PC-3 (cell line): ENCODE measurements at regions not wholly inside any gene's neighbourhood (a gene's known extent, or its start where the extent isn't known, plus 50 kb on each side); places are given as distances from the start of the nearest gene placed in this dataset.

Source experiments
- ATAC-seq: fragments of 200-7000 bp; cut with Tn5 transposase; 2 replicates; pipeline ENCODE4 v1.9.1; 2020; ENCODE audit warnings: mild to moderate bottlenecking, moderate library complexity
- BruUV-seq: library from RNA; stranded (reverse); fragments of 400-500 nt; replicated peaks from 2 replicates; lab custom pipeline; 2021; lab: Mats Ljungman, UMichigan
- CTCF ChIA-PET: fragments of 300-600 bp; sonication (Branson Sonifier 250); formaldehyde crosslinking; loops from one replicate; lab custom pipeline; 2022; ENCODE audit warnings: antibody characterized with exemption; lab: Charles Lee
- POLR2A ChIA-PET: fragments of 300-600 bp; sonication (Branson Sonifier 250); formaldehyde crosslinking; loops from one replicate; lab custom pipeline; 2022; ENCODE audit warnings: antibody characterized with exemption; ENCODE audit not compliant: unreplicated experiment; lab: Charles Lee
- DNase-seq: peaks from one replicate; pipeline ENCODE4 v3.0.0-alpha.2; 2015
- H2AFZ ChIP-seq: fragments of 300-600 bp; sonication (generic); 2 replicates; pipeline ENCODE4 v1.6.0; 2016; ENCODE audit warnings: antibody characterized with exemption, low read length
- H3F3A ChIP-seq: fragments of 300-600 bp; sonication (generic); one replicate; pipeline ENCODE4 v1.6.0; 2017; ENCODE audit warnings: antibody characterized with exemption, low read length, control low read depth, mild to moderate bottlenecking; ENCODE audit not compliant: unreplicated experiment
- H3K27ac ChIP-seq: fragments of 300-600 bp; sonication (generic); 2 replicates; pipeline ENCODE4 v1.5.1; 2016; ENCODE audit warnings: mild to moderate bottlenecking, low read length
- H3K27me3 ChIP-seq: fragments of 300-600 bp; sonication (generic); 2 replicates; pipeline ENCODE4 v1.6.1; 2016; ENCODE audit warnings: low read length, mixed read lengths
- H3K36me3 ChIP-seq: fragments of 300-600 bp; sonication (generic); 2 replicates; pipeline ENCODE4 v1.6.1; 2016; ENCODE audit warnings: low read depth, mixed run types, low read length, mixed read lengths
- H3K4me1 ChIP-seq: fragments of 300-600 bp; sonication (generic); 2 replicates; pipeline ENCODE4 v1.5.1; 2016; ENCODE audit warnings: low read length; ENCODE audit not compliant: insufficient read depth
- H3K4me2 ChIP-seq: fragments of 300-600 bp; sonication (generic); 2 replicates; pipeline ENCODE4 v1.6.0; 2016; ENCODE audit warnings: low read length
- H3K4me3 ChIP-seq: fragments of 300-600 bp; sonication (generic); 2 replicates; pipeline ENCODE4 v1.5.1; 2016; ENCODE audit warnings: mild to moderate bottlenecking, low read length, mixed read lengths
- H3K79me2 ChIP-seq: fragments of 300-600 bp; sonication (generic); 2 replicates; pipeline ENCODE4 v1.6.1; 2017; ENCODE audit warnings: low read length, mixed read lengths
- H3K9ac ChIP-seq: fragments of 300-600 bp; sonication (generic); 2 replicates; pipeline ENCODE4 v1.6.0; 2016; ENCODE audit warnings: mild to moderate bottlenecking, low read length
- H3K9me2 ChIP-seq: fragments of 300-600 bp; sonication (generic); replicated peaks from 2 replicates; pipeline ENCODE4 v1.6.1; 2016; ENCODE audit warnings: mixed run types, low read length, mixed read lengths
- H3K9me3 ChIP-seq: fragments of 300-600 bp; sonication (generic); 2 replicates; pipeline ENCODE4 v1.6.1; 2016; ENCODE audit warnings: low read length, mixed read lengths
- H4K20me1 ChIP-seq: fragments of 300-600 bp; sonication (generic); 2 replicates; pipeline ENCODE4 v1.6.1; 2016; ENCODE audit warnings: low read length, mixed read lengths
- EZH2 ChIP-seq: fragments of 300-600 bp; sonication (generic); IDR thresholded peaks from one replicate; pipeline ENCODE4 v1.6.1; 2017; ENCODE audit warnings: antibody characterized with exemption, mild to moderate bottlenecking, low read length; ENCODE audit not compliant: unreplicated experiment
- EZH2phosphoT487 ChIP-seq: fragments of 300-600 bp; sonication (generic); IDR thresholded peaks from 2 replicates; pipeline ENCODE4 v1.6.1; 2018; ENCODE audit warnings: mild to moderate bottlenecking, antibody characterized with exemption, low read length, borderline replicate concordance
- intact Hi-C: fragments of 100-400 bp; cut with micrococcal nuclease; formaldehyde crosslinking; loops from 2 replicates; pipeline ENCODE4 v1.9.0; 2023
- TF ChIP-seq, protein P1 (sequence below): fragments of 300-600 bp; sonication (generic); conservative IDR thresholded peaks from 2 replicates; pipeline ENCODE4 v1.5.1; 2017; ENCODE audit warnings: antibody characterized with exemption, low read depth, mild to moderate bottlenecking, low read length

GRCh38 chr2:60648191-60648590, 94.7 kb upstream of the BCL11A start:
- CTCF ChIA-PET, result no interaction called here
- Histone ChIP-seq H3K27me3 (peaks cover 95% of the 10 kb centered on the region), H3K4me2 (no peak overlapping the region), H3K27ac (no peak overlapping the region), H3K36me3 (no peaks in the 10 kb centered on the region), H3K9ac (no peak overlapping the region), H3K4me3 (no peak overlapping the region), H3K9me3 (no peaks in the 10 kb centered on the region), H4K20me1 (no peaks in the 10 kb centered on the region), H3K9me2 (no peaks in the 10 kb centered on the region), H3K79me2 (no peaks in the 10 kb centered on the region), H3K4me1 (no peaks in the 10 kb centered on the region), H3F3A (no peaks in the 10 kb centered on the region), H2AFZ (no peak overlapping the region)
- BruUV-seq, result no TSS peak
- TF ChIP-seq EZH2, result no peak
- TF ChIP-seq, protein P1, sequence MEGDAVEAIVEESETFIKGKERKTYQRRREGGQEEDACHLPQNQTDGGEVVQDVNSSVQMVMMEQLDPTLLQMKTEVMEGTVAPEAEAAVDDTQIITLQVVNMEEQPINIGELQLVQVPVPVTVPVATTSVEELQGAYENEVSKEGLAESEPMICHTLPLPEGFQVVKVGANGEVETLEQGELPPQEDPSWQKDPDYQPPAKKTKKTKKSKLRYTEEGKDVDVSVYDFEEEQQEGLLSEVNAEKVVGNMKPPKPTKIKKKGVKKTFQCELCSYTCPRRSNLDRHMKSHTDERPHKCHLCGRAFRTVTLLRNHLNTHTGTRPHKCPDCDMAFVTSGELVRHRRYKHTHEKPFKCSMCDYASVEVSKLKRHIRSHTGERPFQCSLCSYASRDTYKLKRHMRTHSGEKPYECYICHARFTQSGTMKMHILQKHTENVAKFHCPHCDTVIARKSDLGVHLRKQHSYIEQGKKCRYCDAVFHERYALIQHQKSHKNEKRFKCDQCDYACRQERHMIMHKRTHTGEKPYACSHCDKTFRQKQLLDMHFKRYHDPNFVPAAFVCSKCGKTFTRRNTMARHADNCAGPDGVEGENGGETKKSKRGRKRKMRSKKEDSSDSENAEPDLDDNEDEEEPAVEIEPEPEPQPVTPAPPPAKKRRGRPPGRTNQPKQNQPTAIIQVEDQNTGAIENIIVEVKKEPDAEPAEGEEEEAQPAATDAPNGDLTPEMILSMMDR, result no peak
- TF ChIP-seq EZH2phosphoT487, result no peak
- POLR2A ChIA-PET, result interaction anchor here (0.6 kb wide), 1 partner anchor 48 kb away, joined by 6 read pairs; no protein-coding TSS in a partner anchor
- no peak for ATAC-seq
- DNase-seq, result no peak
- intact Hi-C loops, result no loop called here

DNA sequence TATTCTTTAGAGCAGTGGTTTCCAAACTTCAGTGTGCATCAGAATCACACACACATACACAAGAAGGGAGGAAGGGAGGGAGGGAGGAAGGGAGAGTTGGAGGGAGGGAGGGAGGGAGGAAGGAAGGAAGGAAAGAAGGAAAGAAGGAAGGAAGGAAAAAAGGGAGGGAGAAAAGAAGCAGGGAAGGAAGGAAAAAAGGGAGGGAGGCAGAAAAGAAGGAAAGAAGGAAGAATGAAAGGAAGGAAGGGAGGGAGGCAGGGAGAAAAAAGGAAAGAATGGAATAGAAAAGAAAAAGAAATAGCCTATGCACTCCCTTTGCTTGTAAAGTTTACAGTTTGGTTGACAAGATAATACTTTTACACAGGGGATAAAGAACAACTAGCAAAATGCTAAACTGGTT, 96.3 kb upstream of the BCL11A start:
- POLR2A ChIA-PET, result no interaction called here
- no peak overlapping the region for H3K4me3 ChIP-seq
- no TSS peak for BruUV-seq
- DNase-seq (no peak), ATAC-seq (no peak)
- H3K4me1 ChIP-seq, result no peaks in the 10 kb centered on the region
- no peaks in the 10 kb centered on the region for H3K36me3 ChIP-seq
- intact Hi-C loops, result no loop called here
- no peak overlapping the region for H3K9ac ChIP-seq
- CTCF ChIA-PET, result no interaction called here
- no peaks in the 10 kb centered on the region for H3K9me2 ChIP-seq
- peaks cover 95% of the 10 kb centered on the region for H3K27me3 ChIP-seq
- H3K4me2 ChIP-seq, result no peak overlapping the region
- no peak overlapping the region for H3K27ac ChIP-seq
- H3K9me3 ChIP-seq, result no peaks in the 10 kb centered on the region
- H3F3A ChIP-seq, result no peaks in the 10 kb centered on the region
- TF ChIP-seq, protein P1, result no peak
- TF ChIP-seq EZH2 (no peak), EZH2phosphoT487 (no peak)
- H4K20me1 ChIP-seq, result no peaks in the 10 kb centered on the region
- no peak overlapping the region for H2AFZ ChIP-seq
- no peaks in the 10 kb centered on the region for H3K79me2 ChIP-seq

DNA sequence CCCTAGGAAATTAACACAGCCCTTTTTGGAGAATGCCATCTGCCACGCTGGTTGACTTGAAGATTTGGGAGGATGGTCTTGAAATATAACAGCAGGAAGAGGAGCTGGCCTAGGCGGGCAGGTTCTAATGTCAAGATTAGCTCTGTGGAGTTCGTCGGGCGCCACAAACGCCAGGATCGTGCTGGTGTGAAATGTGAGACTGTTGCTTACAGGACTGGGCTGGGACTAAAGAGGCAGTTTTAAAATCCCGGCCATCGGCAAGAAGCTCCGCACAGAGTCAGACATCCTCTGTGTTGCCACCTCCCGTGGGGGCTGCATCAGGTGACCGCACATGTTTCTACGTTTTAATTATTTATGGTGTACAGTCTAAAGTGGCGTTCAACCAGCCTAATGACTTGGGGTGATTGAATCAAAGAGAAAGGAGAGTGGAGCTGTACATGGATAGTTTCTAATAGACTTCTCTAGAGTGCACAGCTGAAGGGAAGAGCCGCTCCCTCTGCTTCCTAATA, 99.4 kb upstream of the BCL11A start:
- ChIA-PET CTCF (no interaction called here), POLR2A (no interaction called here)
- no peaks in the 10 kb centered on the region for H3K79me2 ChIP-seq
- H4K20me1 ChIP-seq, result no peaks in the 10 kb centered on the region
- intact Hi-C loops, result no loop called here
- H3F3A ChIP-seq, result no peaks in the 10 kb centered on the region
- TF ChIP-seq EZH2phosphoT487, result no peak
- TF ChIP-seq EZH2, result no peak
- TF ChIP-seq, protein P1, result no peak
- no peak overlapping the region for H3K4me2 ChIP-seq
- no peak overlapping the region for H2AFZ ChIP-seq
- H3K36me3 ChIP-seq, result no peaks in the 10 kb centered on the region
- no peak for ATAC-seq
- H3K4me1 ChIP-seq, result no peaks in the 10 kb centered on the region
- no peak overlapping the region for H3K9ac ChIP-seq
- peaks cover 92% of the 10 kb centered on the region for H3K27me3 ChIP-seq
- BruUV-seq, result no TSS peak
- no peak overlapping the region for H3K4me3 ChIP-seq
- no peak overlapping the region for H3K27ac ChIP-seq
- no peaks in the 10 kb centered on the region for H3K9me2 ChIP-seq
- DNase-seq, result no peak
- no peaks in the 10 kb centered on the region for H3K9me3 ChIP-seq
